Ovary (tissue), 7 donors: ENCODE measurements at regions not wholly inside any gene's neighbourhood (a gene's known extent, or its start where the extent isn't known, plus 50 kb on each side); places are given as distances from the start of the nearest gene placed in this dataset.
"Not testable (repeated sequence)": the region's sequence is repeated elsewhere in the genome, so short reads cannot be mapped to it uniquely, and the experiment has no call there.

Experiments
- DNase-seq, 5 donors: peaks; one replicate each; pipeline ENCODE4 v3.0.0-alpha.2; 2019 to 2020
- H3K27ac ChIP-seq, 2 donors: fragments of 200-600 bp; one replicate each; pipeline versions ENCODE4 v1.5.1 to v1.8.0; 2019 to 2022
- H3K27me3 ChIP-seq: fragments of 200-600 bp; one replicate; pipeline ENCODE4 v1.8.0; 2022
- H3K36me3 ChIP-seq: fragments of 200-600 bp; sonication (generic); one replicate; pipeline ENCODE4 v1.5.1; 2019
- H3K4me1 ChIP-seq: one replicate; pipeline ENCODE4 v1.8.1; 2013; ENCODE audit warnings: mild to moderate bottlenecking, moderate library complexity; ENCODE audit not compliant: insufficient read depth
- H3K4me3 ChIP-seq: fragments of 200-600 bp; sonication (generic); one replicate; pipeline ENCODE4 v1.5.1; 2017
- H3K9me3 ChIP-seq, 2 donors: fragments of 200-600 bp in 1 of 2; sonication (generic) in 1 of 2; one replicate each; pipeline versions ENCODE4 v1.5.1 to v1.8.1; 2013 to 2019; ENCODE audit warnings: mild to moderate bottlenecking in 1 of 2, moderate library complexity in 1 of 2
- EP300 ChIP-seq: sonication (generic); formaldehyde crosslinking; IDR thresholded peaks from one replicate; pipeline ENCODE4 v1.6.1; 2017; ENCODE audit warnings: antibody characterized with exemption
- POLR2A ChIP-seq: fragments of 450-650 bp; IDR thresholded peaks from one replicate; pipeline ENCODE4 v1.6.1; 2017; ENCODE audit warnings: antibody characterized with exemption, mild to moderate bottlenecking, moderate library complexity
- WGBS, 3 donors: extraction: QIAGEN DNeasy Blood & Tissue Kit in 1 of 3; methylation state at CpG; one replicate each; pipeline versions ENCODE4 v1.1.5 to v1.1.7; 2013 to 2017; 5-methylcytosine and 5-hydroxymethylcytosine counted together
- intact Hi-C, 4 donors: fragments of 100-400 bp; cut with DNase I; formaldehyde crosslinking; loops; one replicate each; pipeline versions ENCODE4 v1.11.0 to v1.15.1; 2022 to 2023
- TF ChIP-seq, protein P1 (sequence below), 3 donors: fragments of 450-650 bp in 2 of 3; fragments of 200-600 bp in 1 of 3; IDR thresholded peaks; one replicate each; pipeline versions ENCODE4 v1.5.1 to v1.8.0; 2016 to 2022; ENCODE audit warnings: antibody characterized with exemption in 3 of 3, mild to moderate bottlenecking in 1 of 3
- donor health status: DM: no; HTN: no; CAD: no; lungs with moderate emphysema.
- donor health status: DM: no; HTN: no; CAD: no.
- donor health status: Bipolar disorder and iron deficiency.
- donor health status: DM: no; HTN: no; CAD: no.
- donor health status: DM: yes; HTN: yes; CAD: no.

DNA sequence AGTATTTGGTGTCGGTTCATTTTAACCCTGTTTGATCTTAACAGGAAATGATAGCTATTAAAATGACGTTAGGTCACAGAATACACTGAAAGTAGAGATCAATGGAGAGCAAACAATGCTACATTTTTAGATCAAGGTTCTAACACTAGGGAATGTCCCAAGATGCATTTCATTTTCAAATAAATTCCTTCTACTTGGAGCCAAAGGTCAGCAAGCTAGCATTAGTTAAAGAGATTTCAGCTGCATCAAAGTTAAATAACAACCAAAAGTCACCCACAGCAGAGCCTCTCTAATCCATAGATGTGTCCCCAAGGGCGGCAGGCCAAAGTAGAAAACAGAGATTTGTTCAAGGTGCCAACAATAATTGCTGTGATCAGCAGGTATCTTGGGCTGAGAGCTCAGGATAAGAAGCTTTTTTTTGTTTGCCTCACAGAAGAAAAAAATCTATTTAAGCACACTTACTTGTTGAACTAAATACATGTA is 1233.6 kb upstream of the TMEFF2 start:
- Histone ChIP-seq H3K27me3 (no peaks in the 10 kb centered on the region), H3K4me3 (no peak overlapping the region)

DNA sequence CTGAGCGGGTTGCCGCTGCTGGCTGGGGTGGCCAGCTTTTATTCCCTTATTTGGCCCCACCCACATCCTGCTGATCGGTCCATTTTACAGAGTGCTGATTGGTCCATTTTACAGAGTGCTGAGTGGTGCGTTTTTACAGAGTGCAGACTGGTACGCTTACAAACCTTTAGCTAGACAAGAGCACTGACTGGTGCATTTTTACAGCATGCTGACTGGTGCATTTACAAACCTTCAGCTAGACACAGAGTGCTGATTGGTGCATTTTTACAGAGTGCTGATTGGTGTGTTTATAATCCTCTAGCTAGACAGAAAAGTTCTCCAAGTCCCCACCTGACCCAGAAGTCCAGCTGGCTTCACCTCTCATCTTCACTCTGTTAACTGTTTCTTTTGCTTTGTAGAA is 1217.6 kb upstream of the TMEFF2 start:
- H3K4me1 ChIP-seq, H3K4me3 ChIP-seq, H3K36me3 ChIP-seq, H3K27ac ChIP-seq, H3K9me3 ChIP-seq, H3K27me3 ChIP-seq, DNase-seq, intact Hi-C loops: not testable (repeated sequence)
- 88 to 95% (median 93%) methylated on average over 5 of the region's 5 CpGs for WGBS, 3 donors

More for the DNA sequence above, 1233.6 kb upstream of the TMEFF2 start:
- intact Hi-C loops, result no loop called here
- Histone ChIP-seq H3K36me3 (no peaks in the 10 kb centered on the region), H3K9me3 (no peaks in the 10 kb centered on the region), H3K27ac (no peak overlapping the region), H3K4me1 (no peaks in the 10 kb centered on the region)
- no peak for DNase-seq
- 40 to 54% (median 50%) methylated on average over 3 of the region's 3 CpGs for WGBS, 3 donors
- TF ChIP-seq POLR2A, result no peak
- TF ChIP-seq, protein P1, sequence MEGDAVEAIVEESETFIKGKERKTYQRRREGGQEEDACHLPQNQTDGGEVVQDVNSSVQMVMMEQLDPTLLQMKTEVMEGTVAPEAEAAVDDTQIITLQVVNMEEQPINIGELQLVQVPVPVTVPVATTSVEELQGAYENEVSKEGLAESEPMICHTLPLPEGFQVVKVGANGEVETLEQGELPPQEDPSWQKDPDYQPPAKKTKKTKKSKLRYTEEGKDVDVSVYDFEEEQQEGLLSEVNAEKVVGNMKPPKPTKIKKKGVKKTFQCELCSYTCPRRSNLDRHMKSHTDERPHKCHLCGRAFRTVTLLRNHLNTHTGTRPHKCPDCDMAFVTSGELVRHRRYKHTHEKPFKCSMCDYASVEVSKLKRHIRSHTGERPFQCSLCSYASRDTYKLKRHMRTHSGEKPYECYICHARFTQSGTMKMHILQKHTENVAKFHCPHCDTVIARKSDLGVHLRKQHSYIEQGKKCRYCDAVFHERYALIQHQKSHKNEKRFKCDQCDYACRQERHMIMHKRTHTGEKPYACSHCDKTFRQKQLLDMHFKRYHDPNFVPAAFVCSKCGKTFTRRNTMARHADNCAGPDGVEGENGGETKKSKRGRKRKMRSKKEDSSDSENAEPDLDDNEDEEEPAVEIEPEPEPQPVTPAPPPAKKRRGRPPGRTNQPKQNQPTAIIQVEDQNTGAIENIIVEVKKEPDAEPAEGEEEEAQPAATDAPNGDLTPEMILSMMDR (IDR thresholded peaks at IDR 0.05), result no peak
- TF ChIP-seq EP300, result no peak

DNA sequence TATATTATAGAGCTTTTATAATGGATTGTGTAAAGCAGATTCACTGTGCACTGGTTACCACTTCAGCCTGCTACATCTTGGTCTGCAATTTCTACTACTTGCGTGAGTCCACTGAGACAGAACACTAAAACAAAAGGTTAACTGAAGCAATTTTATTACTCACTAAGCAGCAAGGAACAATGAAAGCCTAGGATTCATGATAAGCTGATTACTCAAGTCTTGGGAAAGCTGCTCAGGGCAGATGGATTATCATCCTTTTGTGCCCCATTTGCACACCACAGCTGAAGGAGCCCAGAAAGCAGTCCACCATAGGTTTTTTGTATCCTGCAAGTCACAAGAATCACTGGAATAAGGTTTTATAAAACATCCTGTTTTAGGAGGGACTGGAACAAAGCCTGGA is 1215.2 kb upstream of the TMEFF2 start:
- TF ChIP-seq, protein P1 (IDR thresholded peaks at IDR 0.05), result no peak
- no peak for TF ChIP-seq EP300
- TF ChIP-seq POLR2A, result no peak
- WGBS, 3 donors, result 89 to 93% (median 93%) methylated on average over 1 of the region's 1 CpG
- Histone ChIP-seq H3K36me3 (no peaks in the 10 kb centered on the region), H3K4me1 (no peaks in the 10 kb centered on the region), H3K27me3 (no peaks in the 10 kb centered on the region), H3K4me3 (no peak overlapping the region), H3K9me3 (no peaks in the 10 kb centered on the region), H3K27ac (no peak overlapping the region)
- intact Hi-C loops, result no loop called here
- no peak for DNase-seq

DNA sequence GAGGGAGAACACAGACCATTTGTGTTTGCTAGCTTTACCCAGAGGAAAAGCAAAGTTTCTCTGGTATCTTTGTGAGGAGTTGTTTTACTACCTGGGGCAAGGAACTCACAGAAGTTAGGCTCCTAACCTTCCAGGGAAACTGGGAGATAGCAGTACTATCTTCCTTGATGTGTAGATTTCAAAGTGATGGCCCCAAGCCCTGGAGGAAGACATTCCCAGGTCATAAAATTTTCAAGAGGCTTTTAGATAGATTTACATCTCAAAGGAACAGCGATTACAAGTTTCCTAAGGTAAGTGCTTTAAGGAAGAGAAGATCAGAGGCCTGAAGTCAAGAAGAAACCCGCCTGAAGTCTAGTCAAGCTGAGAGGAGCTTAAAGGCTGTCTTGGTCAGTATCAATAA is 1187.8 kb upstream of the TMEFF2 start:
- Histone ChIP-seq H3K4me3 (no peak overlapping the region), H3K27me3 (no peaks in the 10 kb centered on the region), H3K36me3 (no peaks in the 10 kb centered on the region), H3K9me3 (no peaks in the 10 kb centered on the region), H3K27ac (no peak overlapping the region), H3K4me1 (no peaks in the 10 kb centered on the region)
- intact Hi-C loops, result no loop called here
- WGBS, 3 donors, result 28 to 40% (median 30%) methylated on average over 2 of the region's 2 CpGs
- no peak for DNase-seq
- TF ChIP-seq POLR2A (no peak), EP300 (no peak)
- TF ChIP-seq, protein P1 (IDR thresholded peaks at IDR 0.05), result no peak

DNA sequence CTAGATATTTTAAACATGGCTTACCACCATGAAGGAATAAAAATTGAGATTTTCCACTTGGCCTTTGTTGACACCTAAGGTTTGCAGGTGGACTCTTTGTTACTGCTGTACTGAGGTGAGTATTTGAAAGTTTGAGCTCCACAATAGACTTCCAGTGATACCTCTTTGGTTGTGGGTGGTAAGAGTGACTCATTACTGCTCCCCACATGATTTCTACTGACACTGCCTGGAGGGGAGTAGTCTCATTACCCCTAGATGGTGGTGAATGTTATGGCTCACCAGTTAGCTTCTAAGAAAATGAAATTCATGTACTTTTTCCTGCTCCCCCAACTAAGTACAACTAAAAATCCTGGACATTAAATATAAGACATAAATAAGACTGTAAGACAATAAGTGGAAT is 1183.1 kb upstream of the TMEFF2 start:
- Histone ChIP-seq H3K9me3 (no peaks in the 10 kb centered on the region), H3K27me3 (no peaks in the 10 kb centered on the region), H3K4me3 (no peak overlapping the region), H3K4me1 (no peaks in the 10 kb centered on the region), H3K27ac (no peak overlapping the region), H3K36me3 (no peaks in the 10 kb centered on the region)
- TF ChIP-seq EP300 (no peak), POLR2A (no peak)
- TF ChIP-seq, protein P1 (IDR thresholded peaks at IDR 0.05), result no peak
- intact Hi-C loops, result no loop called here
- DNase-seq, result no peak
